ENCODE measurements at regions not wholly inside any gene's neighbourhood (a gene's known extent, or its start where the extent isn't known, plus 50 kb on each side); places are given as distances from the start of the nearest gene placed in this dataset.
A peak's percentile ranks its signal among the peaks of the same experiment; 100 is the strongest.
"Not testable (repeated sequence)": the region's sequence is repeated elsewhere in the genome, so short reads cannot be mapped to it uniquely, and the experiment has no call there.

GRCh38 chr7:16940776-16941175 is 59.0 kb upstream of the AGR3 start:
- ATAC-seq, result no peak
- TF ChIP-seq, protein P1, sequence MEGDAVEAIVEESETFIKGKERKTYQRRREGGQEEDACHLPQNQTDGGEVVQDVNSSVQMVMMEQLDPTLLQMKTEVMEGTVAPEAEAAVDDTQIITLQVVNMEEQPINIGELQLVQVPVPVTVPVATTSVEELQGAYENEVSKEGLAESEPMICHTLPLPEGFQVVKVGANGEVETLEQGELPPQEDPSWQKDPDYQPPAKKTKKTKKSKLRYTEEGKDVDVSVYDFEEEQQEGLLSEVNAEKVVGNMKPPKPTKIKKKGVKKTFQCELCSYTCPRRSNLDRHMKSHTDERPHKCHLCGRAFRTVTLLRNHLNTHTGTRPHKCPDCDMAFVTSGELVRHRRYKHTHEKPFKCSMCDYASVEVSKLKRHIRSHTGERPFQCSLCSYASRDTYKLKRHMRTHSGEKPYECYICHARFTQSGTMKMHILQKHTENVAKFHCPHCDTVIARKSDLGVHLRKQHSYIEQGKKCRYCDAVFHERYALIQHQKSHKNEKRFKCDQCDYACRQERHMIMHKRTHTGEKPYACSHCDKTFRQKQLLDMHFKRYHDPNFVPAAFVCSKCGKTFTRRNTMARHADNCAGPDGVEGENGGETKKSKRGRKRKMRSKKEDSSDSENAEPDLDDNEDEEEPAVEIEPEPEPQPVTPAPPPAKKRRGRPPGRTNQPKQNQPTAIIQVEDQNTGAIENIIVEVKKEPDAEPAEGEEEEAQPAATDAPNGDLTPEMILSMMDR (IDR thresholded peaks at IDR 0.05), result no peak
- DNase-seq, result no peak
- no peaks in the 10 kb centered on the region for H3K36me3 ChIP-seq
- no peak overlapping the region for H3K4me3 ChIP-seq
- no peak overlapping the region for H3K27ac ChIP-seq
- no peaks in the 10 kb centered on the region for H3K27me3 ChIP-seq (ENCODE audit: low read depth)
- intact Hi-C loops (cut with DNase I), result no loop called here
- H3K4me1 ChIP-seq, result peaks cover 6% of the 10 kb centered on the region
- no peaks in the 10 kb centered on the region for H3K9me3 ChIP-seq

DNA sequence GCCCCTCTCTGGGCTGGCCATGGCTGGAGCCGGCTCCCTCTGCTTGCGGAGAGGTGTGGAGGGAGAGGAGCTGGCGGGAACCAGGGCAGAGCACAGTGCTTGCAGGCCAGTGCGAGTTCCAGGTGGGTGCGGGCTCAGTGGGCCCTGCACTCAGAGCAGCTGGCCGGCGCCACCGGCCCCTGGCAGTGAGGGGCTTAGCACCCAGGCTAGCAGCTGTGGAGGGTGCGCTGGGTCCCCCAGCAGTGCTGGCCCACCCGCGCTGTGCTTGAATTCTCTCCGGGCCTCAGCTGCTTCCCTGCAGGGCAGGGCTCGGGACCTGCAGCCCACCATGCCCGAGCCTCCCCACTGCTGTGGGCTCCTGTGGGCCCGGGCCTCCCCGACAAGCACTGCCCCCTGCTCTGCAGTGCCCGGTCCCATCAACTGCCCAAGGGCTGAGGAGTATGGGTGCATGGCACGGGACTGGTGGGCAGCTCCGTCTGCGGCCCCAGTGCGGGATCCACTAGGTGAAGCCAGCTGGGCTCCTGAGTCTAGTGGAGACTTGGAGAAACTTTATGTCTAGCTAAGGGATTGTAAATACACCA is 61.2 kb upstream of the AGR3 start:
- intact Hi-C loops (cut with DNase I), result no loop called here
- DNase-seq, result no peak
- TF ChIP-seq, protein P1 (IDR thresholded peaks at IDR 0.05), result no peak
- Histone ChIP-seq H3K36me3 (no peaks in the 10 kb centered on the region), H3K4me3 (no peak overlapping the region), H3K4me1 (peaks cover 6% of the 10 kb centered on the region), H3K27ac (no peak overlapping the region), H3K27me3 (ENCODE audit: low read depth) (no peaks in the 10 kb centered on the region), H3K9me3 (peaks cover 7% of the 10 kb centered on the region)
- ATAC-seq, result no peak

GRCh38 chr7:16944936-16945335 is 63.2 kb upstream of the AGR3 start:
- Histone ChIP-seq H3K4me3 (no peak overlapping the region), H3K36me3 (no peaks in the 10 kb centered on the region), H3K27ac (no peak overlapping the region), H3K27me3 (ENCODE audit: low read depth) (no peaks in the 10 kb centered on the region), H3K9me3 (peaks cover 18% of the 10 kb centered on the region), H3K4me1 (peaks cover 6% of the 10 kb centered on the region)
- DNase-seq (no peak), ATAC-seq (no peak)
- intact Hi-C loops (cut with DNase I), result no loop called here
- TF ChIP-seq, protein P1 (IDR thresholded peaks at IDR 0.05), result no peak

- Histone ChIP-seq H3K4me1 (peaks cover 6% of the 10 kb centered on the region), H3K27ac (no peak overlapping the region), H3K36me3 (no peaks in the 10 kb centered on the region), H3K9me3 (peaks cover 18% of the 10 kb centered on the region), H3K4me3 (no peak overlapping the region), H3K27me3 (ENCODE audit: low read depth) (no peaks in the 10 kb centered on the region)
- ATAC-seq, result no peak
- intact Hi-C loops (cut with DNase I), result no loop called here
- no peak for DNase-seq
- TF ChIP-seq, protein P1 (IDR thresholded peaks at IDR 0.05), result no peak
Observed at GRCh38 chr7:16945372-16945771, 63.6 kb upstream of the AGR3 start.

GRCh38 chr7:16948110-16948509 is 66.3 kb upstream of the AGR3 start:
- H3K27me3 ChIP-seq (ENCODE audit: low read depth); H3K27ac ChIP-seq; H3K36me3 ChIP-seq; H3K4me3 ChIP-seq; DNase-seq; intact Hi-C loops (cut with DNase I); H3K4me1 ChIP-seq; ATAC-seq: not testable (repeated sequence)
- H3K9me3 ChIP-seq, result peaks cover 18% of the 10 kb centered on the region

- H3K27ac ChIP-seq, result no peak overlapping the region
- TF ChIP-seq, protein P1 (IDR thresholded peaks at IDR 0.05), result no peak
- no peaks in the 10 kb centered on the region for H3K4me1 ChIP-seq
- peak overlapping the region; percentile 24 for H3K4me3 ChIP-seq
- DNase-seq, result no peak
- H3K27me3 ChIP-seq (ENCODE audit: low read depth), result no peaks in the 10 kb centered on the region
- peaks cover 18% of the 10 kb centered on the region for H3K9me3 ChIP-seq
- ATAC-seq, result no peak
- no peaks in the 10 kb centered on the region for H3K36me3 ChIP-seq
- intact Hi-C loops (cut with DNase I), result no loop called here
Observed at GRCh38 chr7:16951483-16952080, 69.8 kb upstream of the AGR3 start.

Data from lower lobe of right lung (tissue), 2 donors.